Brain microvascular endothelial cell (primary cell): ENCODE measurements at regions not wholly inside any gene's neighbourhood (a gene's known extent, or its start where the extent isn't known, plus 50 kb on each side); places are given as distances from the start of the nearest gene placed in this dataset.

Source experiments
- DNase-seq: peaks from one replicate; pipeline ENCODE4 v3.0.0-alpha.2; 2020
- H3K27ac ChIP-seq: fragments of 250-450 bp; sonication (Bioruptor Pico); 2 replicates; pipeline ENCODE4 v1.5.1; 2020; ENCODE audit warnings: mild to moderate bottlenecking, moderate library complexity
- H3K27me3 ChIP-seq: fragments of 250-450 bp; sonication (Bioruptor Pico); replicated peaks from 2 replicates; pipeline ENCODE4 v1.5.1; 2020; ENCODE audit warnings: mild to moderate bottlenecking
- H3K36me3 ChIP-seq: fragments of 250-450 bp; sonication (Bioruptor Pico); replicated peaks from 2 replicates; pipeline ENCODE4 v1.5.1; 2020; ENCODE audit warnings: mild to moderate bottlenecking
- H3K4me3 ChIP-seq: 2 replicates; pipeline ENCODE4 v1.5.1; 2011; ENCODE audit warnings: low read depth, mild to moderate bottlenecking, control low read depth, low read length, moderate library complexity
- CTCF ChIP-seq: IDR thresholded peaks from 2 replicates; pipeline ENCODE4 v1.5.1; 2011; ENCODE audit warnings: low read depth, mild to moderate bottlenecking, moderate library complexity, low read length, control low read depth, inconsistent platforms; ENCODE audit errors: missing control alignments
- in situ Hi-C: cut with HindIII; loops from 2 replicates; pipeline ENCODE4 v1.10.0; 2017; ENCODE audit warnings: low sequenced_read_pairs, low pct_ligation_motif_present

- H3K36me3 ChIP-seq: no peaks in the 10 kb centered on the region
- in situ Hi-C loops: no loop called here
- no peak overlapping the region for H3K4me3 ChIP-seq
- TF ChIP-seq CTCF: no peak
- no peak for DNase-seq
- H3K27me3 ChIP-seq: no peaks in the 10 kb centered on the region
- H3K27ac ChIP-seq: no peak overlapping the region
Measured at GRCh38 chr5:171660434-171660833, 125.2 kb upstream of the SMIM23 start.

- Histone ChIP-seq H3K4me3 (no peak overlapping the region), H3K27ac (no peak overlapping the region), H3K27me3 (no peaks in the 10 kb centered on the region), H3K36me3 (no peaks in the 10 kb centered on the region)
- peak; percentile 29 for DNase-seq
- in situ Hi-C loops: no loop called here
- no peak for TF ChIP-seq CTCF
Measured at GRCh38 chr5:171661143-171661542, 124.5 kb upstream of the SMIM23 start.

- no peak for TF ChIP-seq CTCF
- no peak for DNase-seq
- Histone ChIP-seq H3K36me3 (no peaks in the 10 kb centered on the region), H3K27me3 (no peaks in the 10 kb centered on the region), H3K27ac (no peak overlapping the region), H3K4me3 (no peak overlapping the region)
- in situ Hi-C loops: no loop called here
Measured at GRCh38 chr5:171663311-171664085, 122.1 kb upstream of the SMIM23 start.

GRCh38 chr5:171664489-171664888 lies 121.1 kb upstream of the SMIM23 start:
- DNase-seq: no peak
- no peak overlapping the region for H3K4me3 ChIP-seq
- H3K27me3 ChIP-seq: no peaks in the 10 kb centered on the region
- in situ Hi-C loops: no loop called here
- TF ChIP-seq CTCF: no peak
- H3K27ac ChIP-seq: no peak overlapping the region
- H3K36me3 ChIP-seq: no peaks in the 10 kb centered on the region

GRCh38 chr5:171666815-171667214 lies 118.8 kb upstream of the SMIM23 start:
- no peak for TF ChIP-seq CTCF
- no peak overlapping the region for H3K27ac ChIP-seq
- H3K36me3 ChIP-seq: no peaks in the 10 kb centered on the region
- H3K27me3 ChIP-seq: no peaks in the 10 kb centered on the region
- in situ Hi-C loops: no loop called here
- H3K4me3 ChIP-seq: no peak overlapping the region
- no peak for DNase-seq
